HG02642 (cell line): ENCODE measurements at regions not wholly inside any gene's neighbourhood (a gene's known extent, or its start where the extent isn't known, plus 50 kb on each side); places are given as distances from the start of the nearest gene placed in this dataset.
"Not testable (repeated sequence)": the region's sequence is repeated elsewhere in the genome, so short reads cannot be mapped to it uniquely, and the experiment has no call there.

Experiments used
- ATAC-seq: cut with Tn5 transposase; IDR thresholded peaks from one replicate; pipeline ENCODE4 v1.9.1; 2021; ENCODE audit warnings: mild to moderate bottlenecking; ENCODE audit not compliant: unreplicated experiment, poor library complexity

DNA sequence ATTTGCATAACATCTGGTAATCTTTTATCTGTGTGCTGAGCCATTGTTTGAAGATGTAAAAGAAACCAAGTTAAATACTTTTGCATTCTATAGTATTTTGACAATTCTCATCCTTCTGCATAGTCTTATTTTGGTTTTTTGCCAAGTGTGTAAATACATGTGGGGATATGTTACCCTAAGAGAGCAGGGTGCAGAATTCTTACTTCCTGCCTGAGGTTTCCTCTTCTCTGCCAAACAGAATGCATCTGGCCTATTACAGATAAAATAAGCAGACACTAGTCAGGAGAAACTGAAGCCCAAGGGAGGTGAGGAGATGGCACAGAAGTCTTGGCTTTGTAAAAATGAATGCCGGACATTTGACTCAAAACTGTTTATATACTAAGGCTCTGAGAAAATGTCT is 462.1 kb downstream of the TMEM38B start:
- no peak for ATAC-seq

- no peak for ATAC-seq
These were observed 477.9 kb downstream of the TMEM38B start for GRCh38 chr9:106172265-106172664.

GRCh38 chr9:106174346-106174745 is 480.0 kb downstream of the TMEM38B start:
- ATAC-seq, result no peak

DNA sequence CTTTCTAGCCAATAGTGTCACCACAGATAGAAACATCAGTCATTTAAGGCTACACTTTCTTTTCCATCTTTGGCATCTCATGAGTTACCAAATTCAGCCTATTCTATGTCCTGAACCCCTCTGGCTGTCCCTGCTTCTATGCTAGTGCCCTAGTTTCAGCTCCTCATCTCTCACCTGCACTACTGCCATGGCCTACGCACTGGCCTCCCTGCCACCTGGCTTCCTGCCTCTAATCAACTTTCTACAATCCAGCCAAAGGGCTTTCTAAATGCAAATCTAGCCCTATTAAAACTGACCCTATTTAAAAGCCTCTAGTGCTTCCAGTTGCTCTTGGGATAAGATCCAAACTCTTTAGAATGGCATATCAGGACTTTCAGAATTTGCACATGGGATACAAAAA is 482.9 kb downstream of the TMEM38B start:
- no peak for ATAC-seq

GRCh38 chr9:106179191-106179590 is 484.9 kb downstream of the TMEM38B start:
- ATAC-seq, result no peak

GRCh38 chr9:106203815-106204516 is 509.6 kb downstream of the TMEM38B start:
- not testable (repeated sequence) for ATAC-seq

DNA sequence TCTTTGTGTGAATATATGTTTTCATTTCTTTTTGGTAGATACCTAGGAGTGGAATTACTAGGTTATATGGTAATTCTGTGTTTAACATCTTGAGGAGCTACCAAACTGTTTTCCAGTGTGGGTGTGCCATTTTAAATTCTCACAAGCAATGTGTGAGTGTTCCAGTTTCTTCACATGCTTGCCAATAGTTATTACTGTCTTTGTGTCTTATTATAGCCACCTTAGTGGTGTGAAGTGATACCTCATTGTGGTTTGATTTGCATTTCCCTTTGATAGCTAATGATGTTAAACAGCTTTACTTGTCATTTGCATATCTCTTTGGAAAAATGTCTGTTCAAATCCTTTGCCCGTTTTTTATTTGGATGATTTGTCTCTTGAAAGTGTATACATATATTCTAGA is 513.0 kb downstream of the TMEM38B start:
- ATAC-seq, result no peak

- no peak for ATAC-seq
These were observed 524.1 kb downstream of the TMEM38B start for GRCh38 chr9:106218427-106218826.

GRCh38 chr9:106218854-106219253 is 524.5 kb downstream of the TMEM38B start:
- no peak for ATAC-seq

- ATAC-seq, result no peak
These were observed 526.1 kb downstream of the TMEM38B start for GRCh38 chr9:106220415-106220814.

DNA sequence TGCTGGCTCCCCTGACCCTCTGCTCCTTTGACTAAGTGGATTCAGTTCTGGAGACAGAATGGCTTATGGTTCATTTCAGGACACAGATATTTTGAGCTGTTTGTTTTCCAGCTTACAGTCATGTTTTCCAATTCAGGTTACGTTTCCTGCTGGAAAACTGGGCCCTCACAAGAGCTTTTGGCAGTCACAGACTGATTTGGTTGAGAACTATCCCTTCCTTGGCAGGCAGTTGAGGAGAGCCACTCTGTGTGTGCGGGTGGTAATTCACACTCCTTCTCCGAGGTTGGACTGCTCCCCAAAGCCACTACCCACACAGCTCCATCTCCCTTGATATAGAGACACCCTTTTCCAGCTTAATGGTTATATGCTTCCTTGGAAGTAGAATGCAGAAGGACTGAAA is 534.5 kb downstream of the TMEM38B start:
- no peak for ATAC-seq

DNA sequence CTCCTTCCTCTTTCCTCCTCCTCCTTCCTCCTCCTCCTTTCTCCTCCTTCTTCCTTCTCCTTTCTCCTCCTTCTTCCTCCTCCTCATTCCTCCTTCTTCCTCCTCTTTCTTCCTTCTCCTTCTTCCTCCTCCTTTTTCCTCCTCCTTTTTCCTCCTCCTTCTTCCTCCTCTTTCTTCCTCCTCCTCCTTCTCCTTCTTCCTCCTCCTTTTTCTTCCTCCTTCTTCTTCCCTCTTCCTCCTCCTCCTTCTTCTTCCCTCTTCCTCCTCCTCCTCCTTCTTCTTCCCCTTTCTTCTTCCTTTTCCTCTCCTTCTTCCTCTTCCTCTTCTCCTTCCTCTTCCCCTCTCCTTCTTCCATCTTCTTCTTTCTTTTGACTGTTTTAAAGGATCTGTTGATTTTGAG is 538.8 kb downstream of the TMEM38B start:
- no peak for ATAC-seq

GRCh38 chr9:106260908-106261307 is 566.6 kb downstream of the TMEM38B start:
- not testable (repeated sequence) for ATAC-seq

DNA sequence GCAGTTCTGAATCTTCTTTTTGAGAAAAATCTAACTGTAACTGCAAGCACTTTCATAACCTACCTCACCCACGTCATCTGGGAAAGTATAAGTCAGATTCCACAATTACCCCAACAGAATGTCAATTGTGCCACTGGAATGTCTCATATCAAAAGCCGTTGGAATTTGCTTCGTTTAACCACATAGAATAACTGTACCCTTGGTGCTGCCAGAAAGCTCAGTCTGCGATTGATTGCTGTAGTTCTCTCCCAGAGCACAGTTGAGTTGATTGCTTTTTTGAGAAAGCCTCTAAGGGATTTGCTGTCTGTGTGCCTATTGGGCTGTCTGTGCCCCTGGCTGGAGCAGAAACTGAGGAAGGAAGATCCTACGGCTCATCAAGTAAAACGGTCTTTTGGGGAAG is 583.6 kb downstream of the TMEM38B start:
- ATAC-seq, result no peak

GRCh38 chr9:106283769-106284168 is 579.2 kb upstream of the ZNF462 start:
- ATAC-seq, result no peak

DNA sequence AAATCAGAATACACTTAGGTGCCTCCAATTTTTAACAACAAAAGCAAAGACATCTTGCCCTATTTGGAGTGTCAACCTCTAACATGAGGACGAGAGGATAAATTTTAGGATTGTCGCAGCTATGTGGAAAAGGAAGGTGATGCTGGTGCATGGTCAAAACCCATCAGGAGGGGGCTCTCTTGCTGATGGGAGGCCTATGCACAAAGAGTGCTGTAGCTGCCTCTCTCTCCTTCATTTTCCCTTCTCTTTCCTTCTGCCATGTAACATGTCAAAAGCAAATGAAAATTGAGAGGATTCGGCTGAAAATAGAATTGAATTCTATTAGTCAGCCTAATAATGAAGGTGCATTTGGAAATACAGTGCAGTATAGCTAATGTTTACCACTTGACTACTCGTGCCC is 578.7 kb upstream of the ZNF462 start:
- ATAC-seq, result no peak

DNA sequence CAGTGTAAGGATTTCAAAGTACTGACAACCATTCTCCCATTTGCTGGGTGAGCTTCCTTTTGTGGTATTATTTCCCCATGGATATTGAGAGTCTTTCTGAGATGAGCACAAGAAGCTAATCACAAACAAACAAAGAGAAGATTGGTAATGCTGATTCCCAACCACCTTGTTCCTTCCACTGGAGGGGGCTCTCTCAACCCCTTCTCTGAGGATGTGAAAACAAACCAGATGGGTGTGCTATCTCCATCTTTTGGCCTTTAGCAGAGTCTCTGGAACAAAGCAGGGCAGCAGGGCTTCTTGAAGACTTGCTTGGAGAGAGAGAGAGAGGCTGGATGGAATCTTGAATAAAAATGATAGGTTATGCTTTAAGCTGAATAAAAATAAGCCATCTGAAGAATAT is 576.7 kb upstream of the ZNF462 start:
- ATAC-seq, result no peak

DNA sequence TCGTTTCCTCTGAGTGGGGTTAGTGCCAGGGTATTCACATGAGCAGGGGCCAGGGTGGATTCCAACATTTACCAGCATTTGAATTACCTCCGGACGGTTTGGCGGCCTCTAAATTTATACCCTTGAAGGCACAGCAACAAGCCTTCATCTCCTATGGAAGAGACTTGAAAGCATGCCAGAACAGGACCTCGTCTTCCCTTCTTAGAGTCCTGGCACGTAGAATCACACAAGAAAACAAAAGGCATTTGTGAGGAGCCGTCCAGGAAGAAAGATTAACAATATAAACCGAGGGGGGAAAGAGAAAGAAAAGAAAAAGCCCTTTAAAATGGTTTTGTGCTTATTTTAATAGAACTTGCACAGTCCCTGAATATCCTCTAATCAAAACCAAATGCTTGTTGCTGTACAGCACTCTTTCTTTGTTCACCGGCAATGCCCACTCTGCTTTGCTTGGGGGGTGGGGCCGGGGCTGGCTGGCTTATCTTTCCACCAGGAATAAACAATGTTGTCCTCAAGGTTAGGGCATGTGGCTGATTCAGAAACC is 575.8 kb upstream of the ZNF462 start:
- ATAC-seq, result no peak

GRCh38 chr9:106287731-106288130 is 575.2 kb upstream of the ZNF462 start:
- no peak for ATAC-seq

DNA sequence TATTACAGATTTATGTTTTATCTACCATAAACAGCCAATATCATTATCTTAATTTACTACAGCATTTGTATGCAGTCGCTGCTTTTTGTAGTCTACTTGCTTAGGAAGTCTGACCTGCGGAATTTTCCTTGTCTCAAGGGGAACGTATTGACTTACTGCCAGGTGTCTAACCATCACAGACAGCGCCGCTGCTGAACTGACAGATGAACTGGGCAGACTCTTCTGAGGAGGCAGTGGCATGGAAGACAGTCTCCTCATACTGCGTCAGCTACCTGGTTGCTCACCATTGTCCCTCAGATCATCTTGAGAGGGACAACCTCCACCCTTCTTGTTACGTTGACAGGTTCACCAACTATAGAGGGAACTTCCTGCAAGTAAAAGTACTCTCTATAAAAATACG is 574.3 kb upstream of the ZNF462 start:
- ATAC-seq, result no peak

- no peak for ATAC-seq
These were observed 571.2 kb upstream of the ZNF462 start for GRCh38 chr9:106291786-106292185.

DNA sequence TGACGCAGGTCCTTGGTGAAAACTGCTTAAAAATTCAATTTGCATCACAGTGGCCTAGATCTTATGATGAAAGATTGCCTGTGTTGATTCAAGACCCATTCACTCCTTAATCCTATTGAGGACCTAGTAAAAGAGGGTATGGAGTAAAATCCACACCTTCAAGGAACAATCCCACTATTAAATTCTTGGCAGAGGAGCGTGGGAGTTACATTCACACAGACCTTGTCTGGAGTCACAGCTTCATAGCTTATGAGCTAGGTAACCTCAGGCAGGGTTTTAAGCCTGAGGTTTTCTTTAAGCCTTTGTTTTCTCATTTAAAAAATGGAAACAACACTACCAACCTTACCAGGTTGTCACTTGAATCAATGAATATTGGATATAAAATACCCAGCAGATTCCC is 566.5 kb upstream of the ZNF462 start:
- ATAC-seq, result no peak
